ENCODE measurements at regions not wholly inside any gene's neighbourhood (a gene's known extent, or its start where the extent isn't known, plus 50 kb on each side); places are given as distances from the start of the nearest gene placed in this dataset.
A peak's percentile ranks its signal among the peaks of the same experiment; 100 is the strongest.

DNA sequence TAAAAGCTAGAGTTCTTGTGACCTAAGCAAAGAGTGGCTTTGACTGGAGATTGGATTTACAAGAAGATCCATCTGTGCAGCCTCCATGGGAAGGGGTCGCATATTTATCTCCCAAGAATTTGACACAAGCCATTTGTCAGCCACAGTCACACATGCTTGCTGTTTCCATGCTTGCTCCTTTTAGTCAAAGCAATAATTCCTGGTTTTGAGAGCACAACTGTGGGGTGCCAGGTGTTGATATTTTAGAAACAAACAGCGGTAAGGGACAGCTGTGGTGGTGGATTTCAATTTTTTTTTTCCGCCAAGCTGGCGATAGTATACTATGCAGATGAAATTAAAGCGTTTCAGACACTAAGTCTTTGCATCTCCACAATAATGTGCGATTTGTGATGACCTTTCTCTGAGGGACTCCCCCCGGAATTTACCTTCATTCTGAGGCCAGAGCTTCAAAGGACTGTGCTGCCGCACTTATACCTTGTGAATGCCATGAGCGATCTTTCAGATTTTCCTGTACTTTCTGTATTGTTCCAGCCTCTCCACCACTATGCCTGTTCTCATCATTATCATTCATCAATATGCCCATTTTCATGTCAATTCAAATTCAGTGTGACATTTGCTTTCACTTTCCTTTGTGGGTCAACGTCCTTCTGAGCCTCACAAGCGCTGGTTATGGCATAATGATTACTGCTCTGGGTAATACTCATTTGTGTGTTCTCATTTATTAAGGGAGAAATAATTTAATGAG, 108.2 kb upstream of the KBTBD8 start:
- Histone ChIP-seq H3K9me3 (ENCODE audit: insufficient read depth, low read depth, low read length) (no peaks in the 10 kb centered on the region), H3K27me3 (ENCODE audit: insufficient read depth, low read length) (no peaks in the 10 kb centered on the region), H3K27ac (ENCODE audit: low read length) (no peak overlapping the region), H3K4me1 (ENCODE audit: insufficient read depth, low read length) (peaks cover 10% of the 10 kb centered on the region; the same call in 1 of the 2 replicates), H3K9ac (ENCODE audit: low read depth, low read length) (no peak overlapping the region), H3K4me3 (ENCODE audit: low read length) (peak overlapping the region; percentile 27; the same call in 1 of the 2 replicates), H3K36me3 (ENCODE audit: insufficient read depth, low read depth, low read length) (no peaks in the 10 kb centered on the region)

DNA sequence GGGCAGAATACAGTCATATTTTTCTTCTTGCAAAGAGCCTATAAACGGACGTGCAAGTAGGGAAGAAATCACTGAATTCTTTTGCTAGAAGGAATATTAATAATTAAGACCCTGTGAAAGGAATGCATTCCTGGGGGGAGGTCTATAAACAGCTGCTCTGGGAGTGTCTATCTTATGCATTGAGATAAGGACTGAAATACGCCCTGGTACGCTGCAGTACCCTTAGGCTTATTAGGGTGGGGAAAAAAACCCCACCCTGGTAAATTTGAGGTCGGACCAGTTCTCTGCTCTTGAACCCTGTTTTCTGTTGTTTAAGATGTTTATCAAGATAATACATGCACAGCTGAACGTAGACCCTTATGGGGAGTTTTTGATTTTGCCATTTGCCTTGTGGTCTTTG, 100.0 kb upstream of the KBTBD8 start:
- Histone ChIP-seq H3K4me3 (ENCODE audit: low read length) (no peak overlapping the region), H3K36me3 (ENCODE audit: insufficient read depth, low read depth, low read length) (no peaks in the 10 kb centered on the region), H3K9me3 (ENCODE audit: insufficient read depth, low read depth, low read length) (peaks cover 14% of the 10 kb centered on the region), H3K4me1 (ENCODE audit: insufficient read depth, low read length) (no peaks in the 10 kb centered on the region), H3K27me3 (ENCODE audit: insufficient read depth, low read length) (no peaks in the 10 kb centered on the region), H3K9ac (ENCODE audit: low read depth, low read length) (no peak overlapping the region), H3K27ac (ENCODE audit: low read length) (no peak overlapping the region)

GRCh38 chr3:66904336-66904735, 93.8 kb upstream of the KBTBD8 start:
- no peaks in the 10 kb centered on the region for H3K4me1 ChIP-seq (ENCODE audit: insufficient read depth, low read length)
- H3K4me3 ChIP-seq (ENCODE audit: low read length) = no peak overlapping the region
- no peaks in the 10 kb centered on the region for H3K27me3 ChIP-seq (ENCODE audit: insufficient read depth, low read length)
- no peak overlapping the region for H3K27ac ChIP-seq (ENCODE audit: low read length)
- no peak overlapping the region for H3K9ac ChIP-seq (ENCODE audit: low read depth, low read length)
- no peaks in the 10 kb centered on the region for H3K36me3 ChIP-seq (ENCODE audit: insufficient read depth, low read depth, low read length)
- peaks cover 4% of the 10 kb centered on the region; the same call in 1 of the 2 replicates for H3K9me3 ChIP-seq (ENCODE audit: insufficient read depth, low read depth, low read length)

- Histone ChIP-seq H3K4me3 (ENCODE audit: low read length) (no peak overlapping the region), H3K9ac (ENCODE audit: low read depth, low read length) (no peak overlapping the region), H3K4me1 (ENCODE audit: insufficient read depth, low read length) (no peaks in the 10 kb centered on the region), H3K27me3 (ENCODE audit: insufficient read depth, low read length) (no peaks in the 10 kb centered on the region), H3K27ac (ENCODE audit: low read length) (no peak overlapping the region), H3K36me3 (ENCODE audit: insufficient read depth, low read depth, low read length) (no peaks in the 10 kb centered on the region), H3K9me3 (ENCODE audit: insufficient read depth, low read depth, low read length) (peaks cover under 1% of the 10 kb centered on the region; the same call in 1 of the 2 replicates)
Measured at GRCh38 chr3:66904831-66905493, 93.1 kb upstream of the KBTBD8 start.

GRCh38 chr3:66907136-66907535, 91.0 kb upstream of the KBTBD8 start:
- no peaks in the 10 kb centered on the region for H3K36me3 ChIP-seq (ENCODE audit: insufficient read depth, low read depth, low read length)
- no peaks in the 10 kb centered on the region for H3K27me3 ChIP-seq (ENCODE audit: insufficient read depth, low read length)
- no peak overlapping the region for H3K4me3 ChIP-seq (ENCODE audit: low read length)
- no peaks in the 10 kb centered on the region for H3K4me1 ChIP-seq (ENCODE audit: insufficient read depth, low read length)
- no peak overlapping the region for H3K27ac ChIP-seq (ENCODE audit: low read length)
- no peak overlapping the region for H3K9ac ChIP-seq (ENCODE audit: low read depth, low read length)
- no peaks in the 10 kb centered on the region for H3K9me3 ChIP-seq (ENCODE audit: insufficient read depth, low read depth, low read length)

GRCh38 chr3:66910266-66911055, 87.6 kb upstream of the KBTBD8 start:
- Histone ChIP-seq H3K4me3 (ENCODE audit: low read length) (no peak overlapping the region), H3K27me3 (ENCODE audit: insufficient read depth, low read length) (no peaks in the 10 kb centered on the region), H3K4me1 (ENCODE audit: insufficient read depth, low read length) (no peaks in the 10 kb centered on the region), H3K9ac (ENCODE audit: low read depth, low read length) (no peak overlapping the region), H3K9me3 (ENCODE audit: insufficient read depth, low read depth, low read length) (peaks cover 8% of the 10 kb centered on the region), H3K36me3 (ENCODE audit: insufficient read depth, low read depth, low read length) (no peaks in the 10 kb centered on the region), H3K27ac (ENCODE audit: low read length) (no peak overlapping the region)

GRCh38 chr3:66912306-66912705, 85.8 kb upstream of the KBTBD8 start:
- no peak overlapping the region for H3K9ac ChIP-seq (ENCODE audit: low read depth, low read length)
- no peaks in the 10 kb centered on the region for H3K27me3 ChIP-seq (ENCODE audit: insufficient read depth, low read length)
- H3K36me3 ChIP-seq (ENCODE audit: insufficient read depth, low read depth, low read length) = no peaks in the 10 kb centered on the region
- H3K27ac ChIP-seq (ENCODE audit: low read length) = no peak overlapping the region
- H3K4me1 ChIP-seq (ENCODE audit: insufficient read depth, low read length) = no peaks in the 10 kb centered on the region
- no peak overlapping the region for H3K4me3 ChIP-seq (ENCODE audit: low read length)
- peaks cover 11% of the 10 kb centered on the region for H3K9me3 ChIP-seq (ENCODE audit: insufficient read depth, low read depth, low read length)

DNA sequence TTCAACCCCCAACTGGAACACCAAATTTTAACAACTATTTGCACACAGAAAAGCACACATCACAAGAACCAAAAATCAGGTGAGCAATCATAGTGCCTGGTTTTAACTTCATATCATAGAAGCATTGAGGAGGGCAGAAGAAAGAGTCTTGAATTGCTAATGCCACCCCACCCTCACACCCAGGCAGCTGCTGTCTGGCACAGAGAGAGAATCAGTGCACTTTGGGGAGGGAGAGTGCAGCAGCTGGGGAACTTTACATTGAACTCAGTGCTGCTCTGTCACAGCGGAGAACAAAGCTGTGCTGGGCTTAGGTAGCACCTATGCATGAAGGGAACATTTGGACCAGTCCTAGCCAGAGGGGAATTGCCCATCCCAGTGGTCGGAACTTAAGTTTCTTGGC, 76.0 kb upstream of the KBTBD8 start:
- no peak overlapping the region for H3K4me3 ChIP-seq (ENCODE audit: low read length)
- no peak overlapping the region for H3K9ac ChIP-seq (ENCODE audit: low read depth, low read length)
- H3K27me3 ChIP-seq (ENCODE audit: insufficient read depth, low read length) = no peaks in the 10 kb centered on the region
- no peaks in the 10 kb centered on the region for H3K36me3 ChIP-seq (ENCODE audit: insufficient read depth, low read depth, low read length)
- H3K9me3 ChIP-seq (ENCODE audit: insufficient read depth, low read depth, low read length) = no peaks in the 10 kb centered on the region
- H3K4me1 ChIP-seq (ENCODE audit: insufficient read depth, low read length) = peaks cover 5% of the 10 kb centered on the region; the same call in 1 of the 2 replicates
- H3K27ac ChIP-seq (ENCODE audit: low read length) = no peak overlapping the region

DNA sequence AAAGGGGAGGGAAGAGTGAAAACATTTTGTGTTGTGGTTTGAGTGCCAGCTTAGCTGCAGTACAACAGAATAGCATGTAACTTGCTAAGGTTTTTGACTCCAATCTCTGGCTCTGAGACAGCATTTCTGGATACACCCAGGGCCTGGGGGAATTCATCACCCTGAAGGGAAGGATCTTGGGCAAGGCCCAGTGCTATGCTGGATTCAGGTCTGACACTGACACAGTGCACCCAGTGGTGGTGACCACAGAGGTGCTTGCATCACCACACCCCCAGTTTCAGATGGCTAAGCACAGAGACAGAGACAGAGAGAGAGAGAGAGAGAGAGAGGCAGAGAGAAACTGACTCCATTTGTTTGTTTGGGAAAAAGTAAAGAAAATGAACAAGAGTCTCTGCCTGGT, 74.1 kb upstream of the KBTBD8 start:
- H3K4me3 ChIP-seq (ENCODE audit: low read length) = no peak overlapping the region
- H3K9ac ChIP-seq (ENCODE audit: low read depth, low read length) = no peak overlapping the region
- no peaks in the 10 kb centered on the region for H3K27me3 ChIP-seq (ENCODE audit: insufficient read depth, low read length)
- peaks cover 5% of the 10 kb centered on the region; the same call in 1 of the 2 replicates for H3K4me1 ChIP-seq (ENCODE audit: insufficient read depth, low read length)
- H3K36me3 ChIP-seq (ENCODE audit: insufficient read depth, low read depth, low read length) = no peaks in the 10 kb centered on the region
- H3K27ac ChIP-seq (ENCODE audit: low read length) = no peak overlapping the region
- no peaks in the 10 kb centered on the region for H3K9me3 ChIP-seq (ENCODE audit: insufficient read depth, low read depth, low read length)

DNA sequence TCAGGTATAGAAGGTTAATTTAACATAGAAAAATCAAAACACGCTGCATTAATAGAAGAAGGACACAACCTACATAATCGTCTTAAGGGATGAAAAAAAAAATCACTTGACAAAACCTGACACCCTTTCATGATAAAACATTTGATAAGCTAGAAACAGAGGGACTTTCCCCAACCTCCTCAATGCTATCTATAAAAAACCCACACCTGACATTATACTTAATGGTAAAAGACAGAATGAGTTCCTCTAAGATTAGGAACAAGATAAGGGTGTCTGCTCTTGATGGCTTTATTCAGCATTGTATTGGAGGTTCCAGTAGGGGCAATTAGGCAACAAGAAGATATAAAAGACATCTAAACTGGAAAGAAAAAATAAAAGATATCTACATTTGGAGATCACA, 69.9 kb upstream of the KBTBD8 start:
- Histone ChIP-seq H3K36me3 (ENCODE audit: insufficient read depth, low read depth, low read length) (no peaks in the 10 kb centered on the region), H3K27ac (ENCODE audit: low read length) (no peak overlapping the region), H3K9me3 (ENCODE audit: insufficient read depth, low read depth, low read length) (no peaks in the 10 kb centered on the region), H3K4me3 (ENCODE audit: low read length) (no peak overlapping the region), H3K9ac (ENCODE audit: low read depth, low read length) (no peak overlapping the region), H3K4me1 (ENCODE audit: insufficient read depth, low read length) (peaks cover 40% of the 10 kb centered on the region), H3K27me3 (ENCODE audit: insufficient read depth, low read length) (no peaks in the 10 kb centered on the region)

DNA sequence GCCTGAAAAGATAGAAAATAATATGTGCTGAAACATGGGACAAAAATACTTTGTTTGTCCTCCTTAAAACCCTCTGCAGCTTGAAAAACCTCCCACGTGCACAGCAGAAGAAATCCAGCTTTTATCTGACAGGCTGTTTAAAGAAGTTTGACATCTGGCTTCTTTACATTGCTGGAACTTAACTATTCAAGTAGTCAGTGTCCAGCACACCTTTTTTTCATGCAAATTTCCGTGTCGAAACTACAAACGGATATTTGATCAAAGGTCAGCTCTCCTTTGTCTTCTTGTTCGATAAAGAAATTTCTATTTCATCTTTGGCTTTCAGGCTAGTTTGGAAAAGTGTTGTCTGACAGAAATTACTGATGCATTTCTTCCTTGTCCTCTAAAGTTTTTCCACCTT, 66.8 kb upstream of the KBTBD8 start:
- H3K4me3 ChIP-seq (ENCODE audit: low read length) = no peak overlapping the region
- H3K9ac ChIP-seq (ENCODE audit: low read depth, low read length) = peak overlapping the region; percentile 20; the same call in 1 of the 2 replicates
- no peaks in the 10 kb centered on the region for H3K27me3 ChIP-seq (ENCODE audit: insufficient read depth, low read length)
- peaks cover 48% of the 10 kb centered on the region for H3K4me1 ChIP-seq (ENCODE audit: insufficient read depth, low read length)
- no peaks in the 10 kb centered on the region for H3K36me3 ChIP-seq (ENCODE audit: insufficient read depth, low read depth, low read length)
- H3K27ac ChIP-seq (ENCODE audit: low read length) = no peak overlapping the region
- no peaks in the 10 kb centered on the region for H3K9me3 ChIP-seq (ENCODE audit: insufficient read depth, low read depth, low read length)

Data from iPS-20b (cell line).